ENCODE measurements at regions not wholly inside any gene's neighbourhood (a gene's known extent, or its start where the extent isn't known, plus 50 kb on each side); places are given as distances from the start of the nearest gene placed in this dataset.

DNA sequence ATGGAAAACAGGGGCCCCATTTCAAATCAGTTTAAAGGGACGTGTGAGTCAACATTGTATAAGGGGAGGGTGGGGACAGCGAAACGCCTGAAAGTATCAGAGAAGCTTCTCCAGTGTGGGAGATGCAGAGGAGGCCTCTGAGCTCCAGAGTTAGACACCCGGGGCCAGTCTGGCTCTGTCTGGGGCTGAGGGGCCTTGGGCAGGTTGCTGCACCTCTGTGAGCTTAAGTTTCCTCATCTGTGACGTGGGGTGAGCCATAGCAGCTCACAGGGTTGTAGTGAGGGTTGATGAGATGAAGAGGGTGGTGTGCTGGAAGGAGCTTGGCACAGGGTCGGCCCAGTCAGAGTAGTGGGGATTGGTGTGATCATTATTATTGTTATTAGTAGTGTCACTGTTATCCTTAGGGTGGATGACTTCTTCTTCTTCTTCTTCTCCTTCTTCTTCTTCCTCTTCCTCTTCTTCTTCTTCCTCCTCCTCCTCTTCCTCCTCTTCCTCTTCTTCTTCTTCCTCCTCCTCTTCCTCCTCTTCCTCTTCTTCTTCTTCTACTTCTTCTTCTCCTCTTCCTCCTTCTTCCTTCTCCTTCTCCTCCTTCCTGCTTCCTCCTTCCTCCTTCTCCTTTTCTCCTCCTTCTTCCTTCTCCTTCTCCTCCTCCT, 282.0 kb downstream of the PTPRU start:
- no peak overlapping the region for H3K4me3 ChIP-seq (replicated peaks in 1 of 2; ENCODE audit: low read depth in 1 of 2, low read length in 2 of 2)
- DNase-seq (ENCODE audit: low read depth, low spot score) (no peak), ATAC-seq (no peak)
- H3K4me2 ChIP-seq (ENCODE audit: low read length): no peak overlapping the region
- CTCF ChIA-PET: no interaction called here
- no peaks in the 10 kb centered on the region for H3K9me2 ChIP-seq (ENCODE audit: insufficient read depth)
- no peak overlapping the region for H2AFZ ChIP-seq (ENCODE audit: low read depth, low read length, poor library complexity, severe bottlenecking)
- no TSS peak for BruUV-seq (replicated peaks)
- H3K79me2 ChIP-seq (ENCODE audit: insufficient read depth, low read length): no peaks in the 10 kb centered on the region
- TF ChIP-seq YY1 (IDR thresholded peaks at IDR 0.05; ENCODE audit: extremely low read depth, insufficient replicate concordance, low read depth, low read length): no peak
- TF ChIP-seq SIN3A (IDR thresholded peaks at IDR 0.05; ENCODE audit: low read depth): no peak
- TF ChIP-seq JUND (IDR thresholded peaks at IDR 0.05): no peak
- no peak for TF ChIP-seq SP1 (IDR thresholded peaks at IDR 0.05; ENCODE audit: low read depth)
- TF ChIP-seq, protein P1, sequence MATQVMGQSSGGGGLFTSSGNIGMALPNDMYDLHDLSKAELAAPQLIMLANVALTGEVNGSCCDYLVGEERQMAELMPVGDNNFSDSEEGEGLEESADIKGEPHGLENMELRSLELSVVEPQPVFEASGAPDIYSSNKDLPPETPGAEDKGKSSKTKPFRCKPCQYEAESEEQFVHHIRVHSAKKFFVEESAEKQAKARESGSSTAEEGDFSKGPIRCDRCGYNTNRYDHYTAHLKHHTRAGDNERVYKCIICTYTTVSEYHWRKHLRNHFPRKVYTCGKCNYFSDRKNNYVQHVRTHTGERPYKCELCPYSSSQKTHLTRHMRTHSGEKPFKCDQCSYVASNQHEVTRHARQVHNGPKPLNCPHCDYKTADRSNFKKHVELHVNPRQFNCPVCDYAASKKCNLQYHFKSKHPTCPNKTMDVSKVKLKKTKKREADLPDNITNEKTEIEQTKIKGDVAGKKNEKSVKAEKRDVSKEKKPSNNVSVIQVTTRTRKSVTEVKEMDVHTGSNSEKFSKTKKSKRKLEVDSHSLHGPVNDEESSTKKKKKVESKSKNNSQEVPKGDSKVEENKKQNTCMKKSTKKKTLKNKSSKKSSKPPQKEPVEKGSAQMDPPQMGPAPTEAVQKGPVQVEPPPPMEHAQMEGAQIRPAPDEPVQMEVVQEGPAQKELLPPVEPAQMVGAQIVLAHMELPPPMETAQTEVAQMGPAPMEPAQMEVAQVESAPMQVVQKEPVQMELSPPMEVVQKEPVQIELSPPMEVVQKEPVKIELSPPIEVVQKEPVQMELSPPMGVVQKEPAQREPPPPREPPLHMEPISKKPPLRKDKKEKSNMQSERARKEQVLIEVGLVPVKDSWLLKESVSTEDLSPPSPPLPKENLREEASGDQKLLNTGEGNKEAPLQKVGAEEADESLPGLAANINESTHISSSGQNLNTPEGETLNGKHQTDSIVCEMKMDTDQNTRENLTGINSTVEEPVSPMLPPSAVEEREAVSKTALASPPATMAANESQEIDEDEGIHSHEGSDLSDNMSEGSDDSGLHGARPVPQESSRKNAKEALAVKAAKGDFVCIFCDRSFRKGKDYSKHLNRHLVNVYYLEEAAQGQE (IDR thresholded peaks at IDR 0.05; ENCODE audit: low read depth): no peak
- no peak for TF ChIP-seq TCF7L2 (IDR thresholded peaks at IDR 0.05; ENCODE audit: borderline replicate concordance, extremely low read depth, insufficient read depth, insufficient read length)
- TF ChIP-seq ZNF274 (IDR thresholded peaks at IDR 0.05; ENCODE audit: low read depth, low read length): no peak
- TF ChIP-seq, protein P2, sequence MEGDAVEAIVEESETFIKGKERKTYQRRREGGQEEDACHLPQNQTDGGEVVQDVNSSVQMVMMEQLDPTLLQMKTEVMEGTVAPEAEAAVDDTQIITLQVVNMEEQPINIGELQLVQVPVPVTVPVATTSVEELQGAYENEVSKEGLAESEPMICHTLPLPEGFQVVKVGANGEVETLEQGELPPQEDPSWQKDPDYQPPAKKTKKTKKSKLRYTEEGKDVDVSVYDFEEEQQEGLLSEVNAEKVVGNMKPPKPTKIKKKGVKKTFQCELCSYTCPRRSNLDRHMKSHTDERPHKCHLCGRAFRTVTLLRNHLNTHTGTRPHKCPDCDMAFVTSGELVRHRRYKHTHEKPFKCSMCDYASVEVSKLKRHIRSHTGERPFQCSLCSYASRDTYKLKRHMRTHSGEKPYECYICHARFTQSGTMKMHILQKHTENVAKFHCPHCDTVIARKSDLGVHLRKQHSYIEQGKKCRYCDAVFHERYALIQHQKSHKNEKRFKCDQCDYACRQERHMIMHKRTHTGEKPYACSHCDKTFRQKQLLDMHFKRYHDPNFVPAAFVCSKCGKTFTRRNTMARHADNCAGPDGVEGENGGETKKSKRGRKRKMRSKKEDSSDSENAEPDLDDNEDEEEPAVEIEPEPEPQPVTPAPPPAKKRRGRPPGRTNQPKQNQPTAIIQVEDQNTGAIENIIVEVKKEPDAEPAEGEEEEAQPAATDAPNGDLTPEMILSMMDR (IDR thresholded peaks at IDR 0.05 in 2 of 3, conservative IDR thresholded peaks at IDR 0.05 in 1 of 3; ENCODE audit: borderline replicate concordance in 1 of 3, insufficient read depth in 1 of 3, low read depth in 2 of 3, low read length in 2 of 3): no peak
- no peak overlapping the region for H3K9ac ChIP-seq (ENCODE audit: low read length)
- H4K20me1 ChIP-seq (ENCODE audit: insufficient read depth): no peaks in the 10 kb centered on the region
- H3K27me3 ChIP-seq (ENCODE audit: insufficient read depth, low read length): peaks cover 5% of the 10 kb centered on the region; the same call in 1 of the 2 replicates
- no peak overlapping the region for H3K27ac ChIP-seq (ENCODE audit: low read depth, low read length)
- H3K9me3 ChIP-seq (ENCODE audit: control insufficient read depth in 1 of 2, insufficient read depth in 1 of 2, low read depth in 1 of 2, low read length in 2 of 2): no peaks in the 10 kb centered on the region
- RAD21 ChIA-PET (ENCODE audit: low non-redundant PET in 1 of 2, low total read pairs in 2 of 2, uncharacterized antibody in 2 of 2, unreplicated experiment in 2 of 2): interaction anchor here in 1 of 2 experiments (0.7 kb wide), 1 partner anchor 75 kb away, joined by 3 read pairs; no protein-coding TSS in a partner anchor
- no peaks in the 10 kb centered on the region for H3K36me3 ChIP-seq (ENCODE audit: control insufficient read depth in 1 of 2, insufficient read depth in 2 of 2, low read length in 2 of 2)
- POLR2A ChIA-PET: no interaction called here
- intact Hi-C loops (cut with micrococcal nuclease): no loop called here
- H3K4me1 ChIP-seq (ENCODE audit: control insufficient read depth in 1 of 2, insufficient read depth in 2 of 2, low read length in 2 of 2): peaks cover 0 to 5% of the 10 kb centered on the region in 2 experiments; a peak in 1 of 4 replicates

Data from HCT116 (cell line).